HEK293 (cell line): ENCODE measurements at regions not wholly inside any gene's neighbourhood (a gene's known extent, or its start where the extent isn't known, plus 50 kb on each side); places are given as distances from the start of the nearest gene placed in this dataset.

ENCODE experiments used
- HOXA7 ChIP-seq: sonication (generic); formaldehyde crosslinking; IDR thresholded peaks from 2 replicates; pipeline ENCODE4 v1.8.1; 2022; ENCODE audit warnings: missing genetic modification reagents, borderline replicate concordance
- MZF1 ChIP-seq: fragments of 450-650 bp; formaldehyde crosslinking; IDR thresholded peaks from 2 replicates; pipeline ENCODE4 v1.5.1; 2017; ENCODE audit warnings: missing biosample characterization, missing genetic modification characterization, borderline replicate concordance
- ZBTB1 ChIP-seq: fragments of 450-650 bp; formaldehyde crosslinking; IDR thresholded peaks from 2 replicates; pipeline ENCODE4 v1.5.1; 2016; ENCODE audit warnings: missing biosample characterization, missing genetic modification characterization
- ZNF2 ChIP-seq: fragments of 450-650 bp; formaldehyde crosslinking; IDR thresholded peaks from 2 replicates; pipeline ENCODE4 v1.5.1; 2016; ENCODE audit warnings: missing biosample characterization, missing genetic modification characterization
- ZNF239 ChIP-seq: fragments of 450-650 bp; formaldehyde crosslinking; IDR thresholded peaks from 2 replicates; pipeline ENCODE4 v1.5.1; 2016; ENCODE audit warnings: missing biosample characterization, missing genetic modification characterization
- ZNF266 ChIP-seq: fragments of 450-650 bp; formaldehyde crosslinking; IDR thresholded peaks from 2 replicates; pipeline ENCODE4 v1.5.1; 2016; ENCODE audit warnings: missing biosample characterization, missing genetic modification characterization, low read depth
- ZNF623 ChIP-seq: fragments of 450-650 bp; formaldehyde crosslinking; IDR thresholded peaks from 2 replicates; pipeline ENCODE4 v1.5.1; 2016; ENCODE audit warnings: missing biosample characterization, missing genetic modification characterization
- ZNF768 ChIP-seq: fragments of 450-650 bp; formaldehyde crosslinking; IDR thresholded peaks from 2 replicates; pipeline ENCODE4 v1.5.1; 2018; ENCODE audit warnings: missing biosample characterization, mild to moderate bottlenecking, missing genetic modification characterization
- TF ChIP-seq, protein P1 (sequence below): fragments of 450-650 bp; formaldehyde crosslinking; IDR thresholded peaks from 2 replicates; pipeline ENCODE4 v1.5.1; 2016; ENCODE audit warnings: missing biosample characterization, missing genetic modification characterization
- TF ChIP-seq, protein P2 (sequence below): fragments of 450-650 bp; formaldehyde crosslinking; IDR thresholded peaks from 2 replicates; pipeline ENCODE4 v1.5.1; 2016; ENCODE audit warnings: missing biosample characterization, missing genetic modification characterization
- TF ChIP-seq, protein P3 (sequence below): fragments of 450-650 bp; formaldehyde crosslinking; IDR thresholded peaks from 2 replicates; pipeline ENCODE4; 2016; ENCODE audit warnings: missing biosample characterization, missing genetic modification characterization

DNA sequence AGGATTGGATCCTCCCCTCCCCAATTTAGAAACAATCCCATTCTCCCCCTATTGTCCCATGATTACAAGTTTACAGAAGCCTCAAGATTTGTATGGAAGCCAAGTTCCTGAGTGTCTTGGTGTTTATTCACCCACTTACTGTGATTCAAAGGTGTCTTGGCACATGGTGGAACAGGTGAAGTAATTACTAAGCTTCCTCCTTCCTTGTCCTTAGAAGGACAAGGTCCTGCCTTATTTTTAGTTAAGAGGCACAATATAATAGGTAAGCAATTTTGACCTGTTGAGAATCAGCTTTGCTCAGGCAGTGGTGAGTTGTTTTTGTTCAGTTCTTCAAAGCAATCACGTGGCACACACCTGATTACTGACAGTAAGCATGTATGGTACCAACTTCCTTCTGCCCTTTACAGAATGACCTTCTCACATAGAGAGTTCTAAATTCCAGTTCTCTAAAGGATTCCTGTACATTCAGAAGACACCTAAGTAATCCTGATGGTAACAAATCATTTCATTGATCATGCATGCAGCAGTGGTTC, 60.7 kb upstream of the SLC13A1 start:
- TF ChIP-seq MZF1 (no peak), ZNF266 (tag by site-specific recombination) (no peak), HOXA7 (CRISPR knock-in tag) (no peak), ZBTB1 (no peak), ZNF239 (tag by site-specific recombination) (no peak), ZNF2 (no peak), ZNF768 (tag by site-specific recombination) (no peak), ZNF623 (tag by site-specific recombination) (no peak)
- TF ChIP-seq, protein P1, sequence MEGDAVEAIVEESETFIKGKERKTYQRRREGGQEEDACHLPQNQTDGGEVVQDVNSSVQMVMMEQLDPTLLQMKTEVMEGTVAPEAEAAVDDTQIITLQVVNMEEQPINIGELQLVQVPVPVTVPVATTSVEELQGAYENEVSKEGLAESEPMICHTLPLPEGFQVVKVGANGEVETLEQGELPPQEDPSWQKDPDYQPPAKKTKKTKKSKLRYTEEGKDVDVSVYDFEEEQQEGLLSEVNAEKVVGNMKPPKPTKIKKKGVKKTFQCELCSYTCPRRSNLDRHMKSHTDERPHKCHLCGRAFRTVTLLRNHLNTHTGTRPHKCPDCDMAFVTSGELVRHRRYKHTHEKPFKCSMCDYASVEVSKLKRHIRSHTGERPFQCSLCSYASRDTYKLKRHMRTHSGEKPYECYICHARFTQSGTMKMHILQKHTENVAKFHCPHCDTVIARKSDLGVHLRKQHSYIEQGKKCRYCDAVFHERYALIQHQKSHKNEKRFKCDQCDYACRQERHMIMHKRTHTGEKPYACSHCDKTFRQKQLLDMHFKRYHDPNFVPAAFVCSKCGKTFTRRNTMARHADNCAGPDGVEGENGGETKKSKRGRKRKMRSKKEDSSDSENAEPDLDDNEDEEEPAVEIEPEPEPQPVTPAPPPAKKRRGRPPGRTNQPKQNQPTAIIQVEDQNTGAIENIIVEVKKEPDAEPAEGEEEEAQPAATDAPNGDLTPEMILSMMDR, result no peak
- TF ChIP-seq, protein P2, sequence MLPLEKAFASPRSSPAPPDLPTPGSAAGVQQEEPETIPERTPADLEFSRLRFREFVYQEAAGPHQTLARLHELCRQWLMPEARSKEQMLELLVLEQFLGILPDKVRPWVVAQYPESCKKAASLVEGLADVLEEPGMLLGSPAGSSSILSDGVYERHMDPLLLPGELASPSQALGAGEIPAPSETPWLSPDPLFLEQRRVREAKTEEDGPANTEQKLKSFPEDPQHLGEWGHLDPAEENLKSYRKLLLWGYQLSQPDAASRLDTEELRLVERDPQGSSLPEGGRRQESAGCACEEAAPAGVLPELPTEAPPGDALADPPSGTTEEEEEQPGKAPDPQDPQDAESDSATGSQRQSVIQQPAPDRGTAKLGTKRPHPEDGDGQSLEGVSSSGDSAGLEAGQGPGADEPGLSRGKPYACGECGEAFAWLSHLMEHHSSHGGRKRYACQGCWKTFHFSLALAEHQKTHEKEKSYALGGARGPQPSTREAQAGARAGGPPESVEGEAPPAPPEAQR (tag by site-specific recombination), result no peak
- TF ChIP-seq, protein P3, sequence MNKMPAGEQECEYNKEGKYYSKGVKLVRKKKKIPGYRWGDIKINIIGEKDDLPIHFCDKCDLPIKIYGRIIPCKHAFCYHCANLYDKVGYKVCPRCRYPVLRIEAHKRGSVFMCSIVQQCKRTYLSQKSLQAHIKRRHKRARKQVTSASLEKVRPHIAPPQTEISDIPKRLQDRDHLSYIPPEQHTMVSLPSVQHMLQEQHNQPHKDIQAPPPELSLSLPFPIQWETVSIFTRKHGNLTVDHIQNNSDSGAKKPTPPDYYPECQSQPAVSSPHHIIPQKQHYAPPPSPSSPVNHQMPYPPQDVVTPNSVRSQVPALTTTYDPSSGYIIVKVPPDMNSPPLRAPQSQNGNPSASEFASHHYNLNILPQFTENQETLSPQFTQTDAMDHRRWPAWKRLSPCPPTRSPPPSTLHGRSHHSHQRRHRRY (tag by site-specific recombination), result no peak
